HL-60/S4 treated with phorbol 12-myristate 13-acetate at 8.2 ng/mL for 4 days and 3 days (cell line): ENCODE measurements at regions not wholly inside any gene's neighbourhood (a gene's known extent, or its start where the extent isn't known, plus 50 kb on each side); places are given as distances from the start of the nearest gene placed in this dataset.

Source experiments
- in situ Hi-C: fragments of 300-500 bp; cut with MboI; formaldehyde crosslinking; loops from 2 replicates; pipeline ENCODE4 v1.15.0; 2022; ENCODE audit warnings: low sequenced_read_pairs

DNA sequence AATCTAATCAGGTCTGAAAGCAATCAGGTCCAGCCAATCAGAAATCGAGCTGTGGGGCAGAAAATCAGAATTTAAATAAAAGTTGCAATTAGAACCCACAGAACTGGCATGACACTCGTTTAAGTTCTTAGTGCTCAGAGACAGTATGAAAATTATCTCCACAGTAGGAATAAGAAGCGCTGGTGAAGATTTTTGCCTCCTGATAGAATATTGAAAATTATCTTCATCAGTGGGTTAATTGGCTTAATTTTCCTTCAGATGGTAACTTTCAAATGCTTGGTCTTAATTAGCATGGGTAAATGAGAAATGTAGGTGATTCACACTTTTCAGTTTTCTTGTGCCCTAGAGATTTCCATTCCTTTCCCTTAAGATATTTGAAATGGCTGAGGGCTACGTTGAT, 109.1 kb upstream of the MDFIC2 start:
- in situ Hi-C loops = no loop called here

DNA sequence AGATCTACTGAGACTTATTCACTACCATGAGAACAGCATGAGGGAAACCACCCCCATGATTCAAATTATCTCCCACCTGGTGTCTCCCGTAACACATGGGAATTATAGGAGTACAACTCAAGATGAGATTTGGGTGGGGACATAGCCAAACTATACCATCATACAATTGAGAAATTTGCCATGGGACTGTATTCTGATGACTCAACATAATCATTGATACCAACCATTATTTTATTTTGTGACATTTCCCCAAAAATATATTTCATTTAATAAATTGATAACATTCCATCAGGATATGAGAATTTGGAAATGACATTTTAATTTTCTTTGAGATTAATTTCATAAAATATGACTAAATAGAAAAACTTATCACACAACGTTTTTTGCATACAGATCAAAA, 96.6 kb upstream of the MDFIC2 start:
- in situ Hi-C loops = no loop called here

DNA sequence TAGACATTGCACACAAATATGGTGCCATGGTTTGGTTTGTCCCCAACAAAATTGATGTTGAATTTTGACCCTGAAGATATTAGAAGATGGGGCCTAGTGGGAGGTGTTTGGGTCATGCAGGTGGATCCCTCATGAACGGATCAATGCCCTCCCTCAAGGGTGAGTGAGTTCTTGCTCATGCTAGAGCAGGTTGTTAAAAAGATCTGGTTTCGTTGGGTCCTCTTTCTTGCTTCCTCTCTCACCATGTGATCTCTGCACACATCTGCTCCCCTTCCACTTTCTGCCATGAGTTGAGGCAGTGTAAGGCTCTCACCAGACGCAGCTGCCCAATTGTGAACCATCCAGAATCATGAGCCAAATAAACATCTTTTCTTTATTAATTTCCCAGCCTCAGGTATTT, 87.8 kb upstream of the MDFIC2 start:
- in situ Hi-C loops = no loop called here

DNA sequence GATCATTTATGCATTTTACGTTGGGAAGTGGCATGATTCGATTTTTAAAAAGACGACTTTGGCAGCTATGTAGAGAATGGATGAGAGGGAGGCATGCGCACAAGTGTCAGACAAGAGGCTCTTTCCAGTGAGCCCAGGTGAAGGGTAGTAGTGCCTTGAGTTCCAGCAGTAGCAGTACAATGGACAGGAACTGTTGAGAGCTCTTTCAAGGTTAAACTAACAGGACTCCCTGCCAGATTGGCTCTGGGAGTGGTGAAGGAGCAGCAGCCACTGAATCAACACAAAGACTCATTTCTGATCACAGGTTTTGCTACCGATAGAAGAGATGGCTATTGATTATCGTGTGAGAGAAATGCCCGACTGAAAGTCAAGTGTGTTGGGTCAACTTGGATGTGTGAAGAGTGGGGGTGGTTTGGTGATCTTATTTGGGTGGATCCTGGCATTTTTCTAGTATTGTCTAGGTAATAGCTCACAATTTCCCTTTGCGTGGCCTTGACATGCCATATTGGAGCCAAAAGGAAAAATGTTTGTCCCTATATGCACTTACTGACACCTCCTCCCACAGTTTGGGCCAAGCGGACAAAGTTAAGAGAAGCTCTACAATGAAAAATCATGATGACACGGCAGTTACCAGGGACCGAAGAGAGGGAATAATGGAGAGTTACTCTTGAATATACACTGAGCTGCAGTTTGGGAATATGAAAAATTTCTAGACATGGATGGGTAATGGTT, 81.6 kb upstream of the MDFIC2 start:
- in situ Hi-C loops = no loop called here

DNA sequence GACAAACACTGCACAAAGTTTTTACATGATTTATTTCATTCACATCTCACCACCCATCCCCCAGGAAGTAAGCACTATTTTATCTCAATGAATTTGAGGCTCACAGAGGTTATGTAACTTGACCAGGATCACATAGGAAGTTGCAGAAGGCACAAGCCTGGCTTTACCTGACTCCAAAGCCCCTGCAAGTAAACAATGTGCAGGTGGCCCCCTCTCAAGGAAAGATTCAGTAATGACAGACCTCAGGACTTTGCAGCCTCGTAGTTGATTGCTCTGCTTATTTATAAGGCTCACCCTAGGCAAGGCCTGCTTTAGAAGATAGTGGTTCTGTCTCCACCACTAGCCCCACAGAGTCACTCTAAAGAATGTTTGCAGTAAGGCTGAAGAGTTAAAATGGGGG, 79.8 kb upstream of the MDFIC2 start:
- in situ Hi-C loops = no loop called here

DNA sequence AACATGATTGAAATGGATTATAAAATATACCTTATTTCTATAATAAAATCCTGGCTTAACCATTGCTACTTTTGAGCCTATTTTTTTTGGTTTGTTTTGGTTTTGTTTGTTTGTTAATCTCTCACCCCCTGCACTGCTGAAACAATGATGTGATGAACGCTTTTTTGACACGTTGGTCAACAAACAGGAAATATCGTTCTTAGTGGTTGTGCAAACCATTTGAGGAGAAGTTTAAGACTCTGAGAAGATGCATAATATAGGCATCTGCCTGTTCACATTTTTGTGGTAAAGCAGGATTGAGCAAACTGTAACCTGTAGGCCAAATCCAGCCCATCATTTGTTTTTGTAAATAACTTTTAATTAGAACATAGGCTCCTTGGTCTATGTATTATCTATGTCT, 75.5 kb upstream of the MDFIC2 start:
- in situ Hi-C loops = no loop called here

DNA sequence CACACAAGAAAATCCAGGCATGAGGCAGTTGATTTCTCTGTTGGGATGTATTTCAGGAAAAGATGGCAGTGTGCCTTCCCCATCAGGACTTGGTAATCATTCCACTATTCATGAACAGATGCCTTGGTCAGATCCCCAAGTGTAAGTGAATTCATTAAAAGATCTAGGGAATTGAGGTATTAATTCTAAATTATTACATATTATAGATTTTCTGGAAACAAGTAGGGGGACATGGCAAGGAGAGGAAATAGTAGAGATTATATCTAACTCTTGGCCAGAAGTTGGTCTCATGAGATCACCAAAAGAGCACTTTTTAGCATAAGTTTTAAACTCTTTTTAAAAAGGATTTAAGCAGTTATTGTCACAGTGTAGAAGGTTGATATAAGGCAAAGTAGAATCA, 74.4 kb upstream of the MDFIC2 start:
- in situ Hi-C loops = no loop called here

DNA sequence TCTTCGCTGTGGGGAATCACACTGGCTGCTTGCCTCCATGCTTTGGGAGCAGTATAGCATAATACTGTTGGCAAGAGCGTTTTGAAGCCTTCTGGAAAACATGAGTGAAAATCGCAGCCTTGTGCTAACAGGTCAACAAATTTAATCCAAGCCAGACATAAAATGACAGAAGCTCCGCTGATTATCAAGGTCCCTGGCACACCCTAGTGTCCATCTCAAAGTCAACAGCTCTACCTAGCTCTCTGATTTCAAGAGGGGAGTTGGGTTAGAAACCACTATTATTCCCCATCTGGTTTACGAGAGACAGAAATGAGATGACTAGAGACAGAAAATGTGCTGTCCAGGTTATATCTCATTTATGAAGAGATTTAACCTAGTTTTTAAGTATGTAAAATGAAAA, 73.6 kb upstream of the MDFIC2 start:
- in situ Hi-C loops = no loop called here

DNA sequence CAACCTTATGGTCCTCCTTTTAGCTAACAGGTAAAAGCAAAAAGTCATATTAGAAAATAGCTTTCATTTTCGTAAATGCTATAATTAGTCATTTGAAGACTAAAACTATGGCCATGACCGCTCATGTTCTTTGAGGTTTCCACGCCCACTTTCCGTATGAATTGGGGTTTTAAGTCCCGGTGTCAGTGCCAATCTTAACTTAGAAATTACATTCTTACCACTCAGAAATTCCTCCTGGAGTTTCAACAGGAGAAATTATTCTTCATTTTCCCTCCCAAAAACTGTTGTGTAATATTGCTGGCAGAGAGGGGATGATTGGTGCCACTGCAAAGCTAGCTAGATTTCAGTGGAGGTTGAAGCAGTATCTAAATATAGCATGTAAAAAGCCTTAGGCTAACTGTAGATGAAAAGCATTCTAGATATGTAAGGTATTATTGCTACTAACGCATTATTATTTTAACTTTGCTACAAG, 71.0 kb upstream of the MDFIC2 start:
- in situ Hi-C loops = no loop called here

DNA sequence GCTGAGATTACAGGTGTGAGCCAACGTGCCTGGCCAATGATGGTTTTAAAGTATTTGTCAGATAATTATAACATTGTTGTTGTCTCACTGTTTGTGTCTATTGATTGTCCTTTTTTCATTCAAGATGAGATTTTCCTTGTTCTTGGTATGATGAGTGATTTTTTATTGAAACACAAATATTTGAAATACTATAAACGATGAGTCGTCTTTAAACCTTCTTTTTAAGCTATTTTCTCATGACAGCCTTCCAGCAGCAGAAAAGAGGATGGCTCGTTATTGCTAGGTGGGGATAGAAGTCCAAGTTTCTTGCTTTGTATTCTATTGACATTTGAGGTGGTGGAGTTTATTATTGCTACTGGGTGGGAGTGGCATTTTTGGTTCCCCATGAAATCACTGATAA, 61.7 kb upstream of the MDFIC2 start:
- in situ Hi-C loops = no loop called here
